ENCODE measurements at regions not wholly inside any gene's neighbourhood (a gene's known extent, or its start where the extent isn't known, plus 50 kb on each side); places are given as distances from the start of the nearest gene placed in this dataset.

GRCh38 chr18:22641958-22642357 lies 224.2 kb upstream of the CTAGE1 start:
- TF ChIP-seq CBFB (CRISPR knock-in tag; IDR thresholded peaks at IDR 0.05; ENCODE audit: low read depth): no peak
- no peak for TF ChIP-seq CTCF (IDR thresholded peaks at IDR 0.05)
- TF ChIP-seq CREB1 (CRISPR knock-in tag; IDR thresholded peaks at IDR 0.05): no peak
- no peak for TF ChIP-seq STAT6 (CRISPR knock-in tag; conservative IDR thresholded peaks at IDR 0.05; ENCODE audit: low read depth)
- TF ChIP-seq TEAD4 (CRISPR knock-in tag; IDR thresholded peaks at IDR 0.05): no peak
- no peak for TF ChIP-seq GABPB1 (CRISPR knock-in tag; IDR thresholded peaks at IDR 0.05)
- TF ChIP-seq ESRRA (CRISPR knock-in tag; IDR thresholded peaks at IDR 0.05; ENCODE audit: borderline replicate concordance): no peak
- TF ChIP-seq E2F4 (CRISPR knock-in tag; IDR thresholded peaks at IDR 0.05; ENCODE audit: borderline replicate concordance, low read depth): no peak
- TF ChIP-seq EMX1 (CRISPR knock-in tag; IDR thresholded peaks at IDR 0.05): no peak
- TF ChIP-seq TCF7 (CRISPR knock-in tag; IDR thresholded peaks at IDR 0.05; ENCODE audit: low read depth): no peak
- no peak for TF ChIP-seq TP53 (CRISPR knock-in tag; IDR thresholded peaks at IDR 0.05)
- TF ChIP-seq JUN (CRISPR knock-in tag; IDR thresholded peaks at IDR 0.05): no peak
- TF ChIP-seq ZNF138 (CRISPR knock-in tag; conservative IDR thresholded peaks at IDR 0.05): no peak

Measured in WTC11 (cell line).